Sciatic nerve (tissue), 2 donors: ENCODE measurements at regions not wholly inside any gene's neighbourhood (a gene's known extent, or its start where the extent isn't known, plus 50 kb on each side); places are given as distances from the start of the nearest gene placed in this dataset.

Experiments used
- ATAC-seq: fragments of 200-7000 bp; cut with Tn5 transposase; one replicate; pipeline ENCODE4 v1.9.1; 2020; ENCODE audit warnings: mild to moderate bottlenecking, moderate library complexity
- DNase-seq: peaks from one replicate; pipeline ENCODE4 v3.0.0-alpha.2; 2020; ENCODE audit warnings: low spot score
- intact Hi-C: fragments of 100-400 bp; cut with DNase I; formaldehyde crosslinking; loops from one replicate; pipeline ENCODE4 v1.14.2; 2022
- donor health status: DM: no; HTN: no; CAD: no.
- donor health status: DM: no; HTN: no; CAD: no.

DNA sequence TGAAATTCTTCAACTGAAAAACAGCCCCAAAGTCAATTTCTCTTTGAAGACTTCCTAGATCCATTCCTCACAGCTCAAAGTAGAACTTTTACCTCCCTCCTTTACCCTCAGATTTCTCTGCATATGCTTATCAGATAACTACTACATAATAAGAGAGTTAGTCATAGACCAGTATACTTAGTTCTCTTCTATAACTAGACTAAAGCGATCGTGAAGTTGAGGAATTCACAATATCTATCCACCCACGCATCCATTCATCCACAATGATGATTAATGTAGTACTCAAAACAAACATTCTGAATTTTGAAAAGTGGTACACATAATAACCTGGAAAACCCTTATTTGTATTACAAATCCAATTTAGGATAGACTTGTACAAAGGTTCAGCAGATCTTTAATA lies 800.9 kb upstream of the TENM4 start:
- ATAC-seq = no peak
- intact Hi-C loops = loop anchor here (2.0 kb wide), 1 partner anchor 35 kb away; no protein-coding TSS in a partner anchor
- DNase-seq = no peak

DNA sequence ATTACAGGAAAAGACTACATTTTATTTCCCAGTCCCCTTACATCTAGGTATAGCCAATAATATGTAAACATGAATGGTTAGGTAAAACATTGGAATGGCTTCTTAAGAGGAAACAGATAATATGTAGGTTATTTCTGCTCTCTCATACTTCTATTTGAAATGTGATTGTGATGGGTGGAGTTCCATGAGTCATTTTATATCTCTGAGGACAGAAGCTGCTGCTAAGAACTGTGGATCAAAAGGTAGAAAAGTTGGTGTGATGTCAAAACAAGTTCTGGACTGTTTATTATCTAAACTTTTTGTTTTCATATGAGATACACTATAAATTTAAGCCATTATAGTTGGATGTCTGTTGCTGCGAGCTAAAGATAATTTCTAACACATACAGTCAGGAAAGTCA lies 799.4 kb upstream of the TENM4 start:
- intact Hi-C loops = no loop called here
- DNase-seq = no peak
- ATAC-seq = no peak

DNA sequence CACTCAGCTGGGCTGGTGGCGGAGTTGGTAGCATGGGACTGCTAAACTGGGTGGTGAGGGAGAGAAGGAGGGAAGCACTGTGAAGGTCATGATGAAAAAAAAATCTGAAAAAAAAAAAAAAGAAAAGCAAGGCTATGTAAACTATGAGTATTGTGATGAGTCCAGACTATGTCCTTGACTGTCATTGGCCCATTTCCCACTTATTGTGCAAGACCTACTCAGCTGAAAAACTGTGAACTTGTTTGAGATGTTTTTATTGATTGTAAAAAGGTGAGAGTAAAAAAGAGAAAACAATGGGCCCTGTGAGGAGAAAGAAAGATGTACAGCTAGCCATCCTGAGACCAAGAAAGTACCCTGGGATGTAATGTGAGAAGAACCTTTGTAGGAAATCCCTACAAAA lies 798.4 kb upstream of the TENM4 start:
- intact Hi-C loops = no loop called here
- no peak for ATAC-seq
- no peak for DNase-seq

DNA sequence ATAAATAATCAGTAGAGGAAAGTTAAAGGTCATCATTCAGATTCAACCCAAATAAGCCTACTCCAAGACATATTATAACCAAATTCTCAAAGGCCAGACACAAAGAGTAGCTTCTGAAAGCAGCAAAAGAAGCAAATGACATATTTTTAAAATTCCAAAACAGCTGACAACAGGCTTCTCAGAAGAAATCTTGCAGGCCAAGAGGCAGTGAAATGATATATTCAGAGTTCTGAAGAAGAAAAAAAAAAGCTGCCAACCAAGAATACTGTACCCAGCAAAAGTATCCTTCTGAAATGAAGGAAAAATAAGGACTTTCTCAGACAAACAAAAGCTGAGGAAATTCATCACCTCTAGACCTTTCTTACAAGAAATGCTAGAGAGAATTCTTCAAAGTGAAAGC lies 787.1 kb upstream of the TENM4 start:
- intact Hi-C loops = no loop called here
- ATAC-seq = no peak
- DNase-seq = no peak

DNA sequence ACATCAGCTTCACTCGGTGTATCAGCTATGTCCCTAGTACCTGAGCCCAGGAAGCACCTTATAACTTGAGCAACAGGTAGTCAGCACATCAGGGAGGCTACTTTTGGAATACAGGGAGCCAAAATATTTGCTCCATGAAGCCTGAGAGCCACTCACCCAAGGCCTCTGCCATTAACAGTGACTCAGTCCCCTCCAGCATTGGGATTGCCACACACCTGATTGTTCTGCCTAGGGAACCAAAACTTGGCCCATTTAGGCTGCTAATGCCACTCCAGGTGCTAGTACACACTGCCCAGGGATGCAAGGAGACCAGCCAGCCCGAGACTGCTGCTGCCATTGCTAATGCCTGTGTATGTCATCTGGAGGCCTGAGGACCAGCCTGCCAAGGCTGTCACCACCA lies 773.6 kb upstream of the TENM4 start:
- DNase-seq = no peak
- ATAC-seq = no peak
- intact Hi-C loops = no loop called here

DNA sequence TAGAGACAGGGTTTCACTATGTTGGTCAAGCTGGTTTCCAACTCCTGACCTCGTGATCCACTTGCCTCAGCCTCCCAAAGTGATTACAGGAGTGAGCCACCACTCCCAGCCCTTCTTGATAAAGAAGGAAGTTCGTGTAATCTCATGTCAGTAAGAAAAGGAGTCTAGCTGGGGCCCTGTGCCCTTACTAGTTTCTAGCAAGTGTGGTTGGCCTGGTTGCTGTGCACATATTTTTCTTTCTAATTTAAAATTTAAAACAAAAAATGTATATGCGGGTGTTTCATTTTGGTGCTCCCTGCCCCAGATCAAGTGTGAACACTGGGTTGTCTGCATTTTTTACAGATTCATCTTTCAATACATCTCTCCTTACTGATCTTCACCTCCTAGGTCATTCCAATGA lies 770.8 kb upstream of the TENM4 start:
- intact Hi-C loops = no loop called here
- ATAC-seq (no peak), DNase-seq (no peak)

DNA sequence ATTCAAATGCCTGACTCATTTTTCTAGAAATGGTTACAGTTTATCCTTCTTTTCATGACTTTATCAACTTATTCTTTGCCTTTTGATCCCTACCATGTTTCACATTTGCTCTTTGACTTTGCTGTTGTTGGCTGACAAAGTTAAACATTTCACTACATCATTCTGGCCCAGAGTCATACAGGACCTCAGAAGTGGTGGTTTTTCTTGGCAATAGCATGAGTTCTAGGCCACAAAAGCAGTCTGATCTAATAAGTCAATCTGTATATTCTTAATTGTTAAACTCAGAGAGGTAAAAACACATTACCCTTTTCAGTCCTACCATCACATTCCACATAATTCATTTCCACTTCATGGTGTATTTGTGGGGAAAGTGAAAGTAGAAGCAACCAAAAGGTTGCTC lies 763.2 kb upstream of the TENM4 start:
- intact Hi-C loops = no loop called here
- no peak for DNase-seq
- no peak for ATAC-seq

DNA sequence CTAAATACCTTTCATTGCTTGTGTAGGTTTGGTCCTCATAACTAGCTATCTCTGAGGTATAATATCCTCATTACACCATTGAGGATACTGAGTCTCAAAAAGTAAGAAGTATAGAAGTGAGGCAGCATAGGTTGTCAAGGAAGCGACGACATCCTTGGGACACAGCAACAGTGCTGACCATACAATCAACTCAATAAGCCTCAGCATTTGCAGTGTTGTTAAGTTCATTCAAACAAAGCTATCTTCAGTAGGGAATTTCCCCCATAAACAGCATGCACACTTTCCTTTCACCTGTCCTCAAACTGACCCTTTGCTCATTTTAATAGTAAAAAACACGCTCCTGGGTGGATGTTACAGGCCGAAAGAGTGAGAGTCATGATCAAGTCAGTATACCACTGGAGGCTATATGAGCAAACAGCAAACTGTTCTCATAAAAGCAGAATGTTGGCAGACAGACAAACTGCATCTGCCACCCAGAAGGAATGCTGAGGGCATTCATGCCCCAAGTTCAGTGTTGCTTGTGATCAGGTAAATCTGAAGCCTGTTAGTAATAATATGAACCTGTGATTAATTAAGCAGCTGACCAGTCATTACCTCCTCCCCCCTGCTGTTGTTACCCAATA lies 756.2 kb upstream of the TENM4 start:
- no peak for DNase-seq
- intact Hi-C loops = no loop called here
- no peak for ATAC-seq

DNA sequence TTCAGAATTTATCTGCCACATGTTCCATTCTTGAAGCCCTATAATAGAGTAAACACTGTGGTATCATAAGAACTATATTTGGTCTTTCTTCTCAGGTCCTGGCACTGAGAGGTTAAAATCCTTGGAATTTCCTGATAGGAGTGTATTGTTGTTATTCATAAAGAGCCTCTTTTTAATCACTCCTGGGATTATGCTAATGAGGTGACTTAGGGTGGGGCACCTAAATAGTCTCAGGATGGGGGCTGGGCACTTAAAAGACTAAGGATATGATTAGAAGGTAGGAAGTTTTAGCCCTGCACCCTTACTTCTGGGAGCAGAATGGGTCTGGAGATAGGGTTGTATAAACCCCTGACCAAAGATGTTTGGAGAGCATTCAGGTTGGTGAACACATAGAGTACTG lies 755.2 kb upstream of the TENM4 start:
- no peak for DNase-seq
- intact Hi-C loops = no loop called here
- no peak for ATAC-seq

DNA sequence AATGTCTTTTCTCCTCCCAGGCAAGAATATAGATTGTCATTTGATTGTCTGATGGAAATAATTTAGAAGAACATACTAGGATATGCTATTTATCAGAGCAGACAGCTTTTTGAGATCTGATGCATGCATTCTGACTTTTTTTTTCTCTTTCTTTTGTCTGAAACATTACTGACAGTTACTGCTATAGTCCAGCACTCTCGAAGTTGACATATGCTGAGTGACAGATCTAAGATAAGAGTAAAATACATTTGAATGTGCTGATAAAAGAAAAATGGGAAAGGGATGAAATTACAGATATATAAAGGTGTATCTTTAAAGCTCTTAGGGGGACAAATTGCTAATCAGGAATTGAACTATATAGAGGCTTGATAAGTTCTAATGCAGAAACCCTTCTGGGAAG lies 753.8 kb upstream of the TENM4 start:
- DNase-seq = no peak
- intact Hi-C loops = no loop called here
- ATAC-seq = no peak

DNA sequence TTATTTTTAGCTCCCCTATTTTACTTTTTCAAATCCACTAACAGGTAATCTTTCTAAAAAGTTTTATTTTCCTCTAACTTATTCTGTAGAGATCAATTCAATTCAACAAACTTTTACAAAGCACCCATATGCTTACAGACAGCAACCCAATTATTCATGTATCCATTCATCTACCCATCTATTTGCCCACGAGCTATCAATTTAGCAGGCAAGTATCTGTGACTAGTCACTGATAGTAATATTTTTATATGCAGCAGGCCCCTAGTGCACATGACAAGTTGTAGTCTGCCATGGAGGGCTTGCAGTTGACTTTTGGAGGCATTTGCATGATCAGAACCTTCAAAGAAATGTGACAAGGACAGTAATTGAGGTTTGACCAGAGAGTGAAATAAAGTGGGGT lies 753.2 kb upstream of the TENM4 start:
- intact Hi-C loops = no loop called here
- ATAC-seq (no peak), DNase-seq (no peak)

DNA sequence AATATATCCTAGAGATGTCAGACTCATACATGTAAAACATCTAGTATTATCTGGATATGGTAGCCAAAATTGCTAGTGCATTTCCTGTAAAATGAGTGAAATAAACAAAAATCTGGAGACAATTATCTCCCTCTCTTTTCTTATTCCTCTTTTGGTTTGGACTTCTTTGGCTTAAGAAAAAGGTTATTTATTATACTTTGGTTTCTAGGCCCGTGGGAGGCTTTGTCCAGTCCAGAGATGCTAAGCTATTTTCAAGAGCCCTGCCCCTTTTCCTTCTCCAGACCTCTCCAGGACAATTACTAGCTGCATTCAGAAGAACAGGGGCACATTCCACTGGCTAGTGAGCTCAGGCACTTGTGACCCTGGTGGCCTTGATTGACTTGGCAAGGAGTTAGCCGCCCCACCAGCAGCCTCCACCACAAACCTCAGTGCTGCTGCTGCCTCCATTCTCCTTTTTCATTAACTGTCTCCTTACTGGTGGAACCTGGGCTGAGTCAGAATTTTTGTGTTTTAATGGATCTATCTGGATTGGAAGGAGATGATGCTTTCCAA lies 747.3 kb upstream of the TENM4 start:
- DNase-seq (no peak), ATAC-seq (no peak)
- intact Hi-C loops = no loop called here

DNA sequence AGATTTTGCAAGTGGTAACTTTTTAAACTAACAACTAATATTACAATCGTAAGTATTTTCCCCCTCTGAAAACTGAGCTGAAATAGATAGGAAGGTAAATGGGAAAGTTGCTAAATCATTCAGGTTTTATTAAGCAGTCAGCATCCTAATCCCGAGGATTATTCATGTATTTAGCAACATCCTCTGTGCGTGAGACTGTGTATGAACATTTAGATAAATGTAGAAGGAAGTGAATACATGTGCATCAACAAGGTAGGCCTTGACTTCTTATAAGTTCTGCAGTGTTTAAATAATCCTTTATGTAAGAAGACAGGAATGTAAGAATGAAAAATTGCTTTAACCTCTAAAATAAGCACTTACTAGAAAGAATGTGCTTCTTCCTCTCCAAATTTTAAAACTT lies 745.9 kb upstream of the TENM4 start:
- no peak for ATAC-seq
- intact Hi-C loops = no loop called here
- no peak for DNase-seq

DNA sequence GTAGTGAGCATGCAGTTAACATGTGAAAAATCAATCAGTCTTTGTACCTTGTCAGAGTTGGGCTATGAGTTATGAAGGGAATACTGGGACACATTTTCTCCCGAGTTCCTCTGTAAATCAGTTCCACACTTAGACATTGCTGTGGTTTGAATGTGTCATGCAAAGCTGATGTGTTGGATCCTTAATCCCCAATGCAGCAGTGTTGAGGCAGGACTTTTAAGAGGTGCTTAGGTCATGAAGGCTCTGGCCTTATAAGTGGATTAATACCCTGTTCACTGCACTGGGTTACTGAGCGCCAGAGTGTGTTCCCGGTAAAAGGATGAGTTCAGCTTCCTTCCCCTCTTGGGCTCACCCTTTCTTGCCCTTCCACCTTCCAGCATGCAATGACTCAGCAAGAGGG lies 742.1 kb upstream of the TENM4 start:
- DNase-seq = no peak
- intact Hi-C loops = no loop called here
- no peak for ATAC-seq

DNA sequence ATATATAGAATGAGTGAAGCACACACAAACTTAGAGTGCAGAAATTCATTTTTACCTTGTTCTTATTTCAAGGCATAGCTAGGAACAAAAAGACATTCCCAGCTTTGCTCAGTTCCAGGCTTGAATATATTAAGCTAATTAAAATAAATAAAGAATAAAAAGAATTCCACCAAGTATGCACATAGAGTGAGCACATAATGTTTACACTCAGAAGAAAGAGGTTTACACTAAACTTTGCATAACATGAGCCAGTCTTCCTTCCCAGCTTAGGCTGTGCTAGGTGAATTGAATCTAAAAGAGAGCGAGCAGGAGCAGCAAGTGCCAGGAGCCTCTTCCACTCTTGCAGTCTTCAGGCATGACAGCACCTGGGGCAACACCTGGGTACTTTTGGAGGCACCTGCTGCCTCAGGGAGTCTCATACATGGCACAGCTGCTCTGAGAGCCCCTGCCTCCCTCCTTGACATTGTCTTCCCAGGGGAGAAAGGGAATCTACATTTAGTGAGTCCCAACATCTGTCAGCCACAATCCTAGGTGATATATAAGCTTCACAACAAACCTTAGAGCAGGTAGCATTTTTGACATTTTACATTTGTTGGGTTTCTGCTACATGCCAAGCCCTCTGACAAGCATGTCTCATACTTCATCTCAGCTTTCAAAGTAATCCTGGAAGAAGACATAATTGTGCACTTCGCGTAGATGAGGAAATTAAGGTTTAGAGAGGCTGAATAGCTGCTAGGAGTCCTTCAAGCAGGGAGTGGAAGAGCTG lies 732.7 kb upstream of the TENM4 start:
- ATAC-seq (no peak), DNase-seq (no peak)
- intact Hi-C loops = no loop called here

DNA sequence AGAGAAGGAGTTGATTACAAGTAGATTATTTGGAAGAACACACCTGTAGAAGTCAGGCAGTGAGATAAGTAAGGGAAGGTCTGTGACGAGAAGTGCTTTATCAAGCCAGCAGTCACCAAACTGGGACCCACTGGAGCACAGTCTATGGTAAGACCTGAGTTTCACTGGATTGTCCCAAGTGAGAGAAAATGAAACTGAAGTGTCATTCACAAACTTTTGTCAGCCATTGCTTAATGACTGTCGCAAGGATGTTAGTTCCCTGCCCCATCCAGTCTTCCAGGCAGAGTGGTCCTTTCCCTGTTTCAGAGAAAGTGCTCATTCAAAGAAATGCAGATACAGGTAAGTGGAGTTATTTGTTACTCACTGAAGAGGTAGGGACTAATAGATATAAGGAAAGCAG lies 728.0 kb upstream of the TENM4 start:
- intact Hi-C loops = no loop called here
- no peak for ATAC-seq
- DNase-seq = no peak

DNA sequence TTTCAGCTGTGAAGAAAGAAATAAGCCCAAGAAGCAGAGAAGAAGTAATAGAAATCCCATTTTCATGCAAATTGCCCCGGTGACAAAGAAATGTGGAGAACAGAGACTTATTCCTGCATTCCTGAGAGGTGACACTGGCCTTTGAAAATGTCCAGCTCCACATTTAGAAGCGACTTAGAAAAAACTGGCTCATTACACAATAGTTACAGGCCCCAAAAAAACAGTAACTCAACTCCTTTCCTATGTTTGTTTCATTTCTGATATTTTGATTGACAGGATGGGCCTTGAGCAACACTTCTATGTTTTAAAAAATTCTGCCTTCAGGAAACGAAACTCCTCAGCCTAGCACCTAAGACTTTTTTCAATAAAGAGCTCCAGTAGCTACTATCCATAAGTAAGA lies 726.9 kb upstream of the TENM4 start:
- ATAC-seq (no peak), DNase-seq (no peak)
- intact Hi-C loops = no loop called here

DNA sequence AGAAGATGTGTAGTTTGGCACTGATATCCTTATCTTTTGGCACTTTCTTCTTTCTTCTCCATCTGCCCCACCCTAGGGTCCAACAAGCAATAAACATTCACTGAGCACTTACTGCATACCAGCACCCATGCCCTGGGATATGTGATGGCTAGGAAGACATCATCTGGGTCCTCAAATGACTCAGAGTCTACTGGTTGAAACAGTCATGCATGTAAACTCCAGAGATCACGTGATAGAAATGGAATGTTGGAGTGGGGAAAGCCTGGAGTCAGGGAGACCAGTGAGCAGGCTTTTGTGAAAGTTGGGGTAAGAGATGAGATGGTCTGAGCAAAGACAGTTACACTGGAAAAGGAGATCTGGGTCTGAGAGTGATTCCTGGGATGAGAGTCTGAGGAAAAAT lies 724.9 kb upstream of the TENM4 start:
- intact Hi-C loops = no loop called here

DNA sequence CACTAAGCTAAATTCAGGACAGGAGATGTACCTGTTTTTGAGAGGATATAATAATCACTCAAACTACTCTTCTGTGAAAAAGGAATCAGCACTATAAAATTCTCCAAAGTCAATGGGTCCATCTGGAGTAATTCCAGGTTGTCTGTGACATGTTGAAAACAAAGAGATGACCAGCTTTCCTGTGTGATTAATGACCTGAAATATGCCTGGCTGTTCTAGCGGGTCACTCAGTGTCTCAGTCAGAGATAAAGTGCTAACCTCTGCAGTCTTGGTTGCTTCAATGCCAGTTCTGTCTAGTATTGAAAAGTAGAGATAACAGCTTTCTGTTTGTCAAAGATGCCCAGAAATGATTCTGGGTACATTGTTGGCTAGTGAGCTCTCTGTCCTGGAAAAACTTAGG lies 722.6 kb upstream of the TENM4 start:
- no peak for ATAC-seq
- no peak for DNase-seq
- intact Hi-C loops = no loop called here

More for the DNA sequence above, 724.9 kb upstream of the TENM4 start:
- ATAC-seq (no peak), DNase-seq (no peak)

DNA sequence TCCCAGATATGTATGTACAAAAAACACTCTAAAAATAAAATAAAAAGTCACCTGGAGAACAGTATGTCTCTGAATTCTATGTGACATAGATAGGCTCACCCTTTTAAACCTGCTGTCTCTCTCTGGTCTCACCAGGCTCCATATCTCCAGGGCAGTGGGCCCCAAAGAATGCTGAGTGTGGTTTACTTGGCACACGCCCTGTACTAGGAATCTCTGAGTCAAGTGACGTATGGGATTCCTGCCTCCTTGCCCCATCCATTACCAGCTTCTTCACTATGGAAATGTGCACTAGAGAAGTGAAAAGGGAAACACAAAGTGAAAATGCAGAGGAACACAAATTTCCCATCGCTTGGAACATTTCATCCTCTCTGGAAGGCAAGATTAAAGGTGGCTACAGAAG lies 722.2 kb upstream of the TENM4 start:
- intact Hi-C loops = no loop called here
- no peak for ATAC-seq
- no peak for DNase-seq

DNA sequence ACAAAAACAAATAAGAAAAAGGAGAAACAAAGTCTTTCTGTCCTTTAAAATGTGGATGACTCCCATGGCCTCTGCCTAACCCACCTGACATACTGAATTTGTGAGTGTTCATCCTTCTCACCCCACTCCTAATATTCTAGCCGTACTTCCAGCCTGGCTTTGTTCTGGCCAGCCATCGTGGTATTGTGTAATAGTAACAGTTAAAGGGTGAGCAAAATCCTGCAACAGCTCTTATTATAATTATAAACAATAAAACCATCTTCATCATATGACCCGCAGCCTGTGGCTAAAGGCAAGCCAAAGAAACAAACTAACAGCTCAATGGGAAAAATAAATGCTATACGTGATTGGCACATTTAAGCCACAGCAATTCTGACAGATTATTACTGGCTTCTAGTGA lies 721.6 kb upstream of the TENM4 start:
- DNase-seq = no peak
- no peak for ATAC-seq
- intact Hi-C loops = no loop called here
